NCI-H2029 treated with DMSO at 0.1 percent for 48 hours (cell line): ENCODE measurements at regions not wholly inside any gene's neighbourhood (a gene's known extent, or its start where the extent isn't known, plus 50 kb on each side); places are given as distances from the start of the nearest gene placed in this dataset.

ENCODE experiments used
- DNase-seq: peaks from one replicate; lab custom pipeline; 2025; lab: John Stamatoyannopoulos, UW

- no peak for DNase-seq
These were observed 120.3 kb upstream of the ADAMTS18 start for GRCh38 chr16:77555126-77555525.

DNA sequence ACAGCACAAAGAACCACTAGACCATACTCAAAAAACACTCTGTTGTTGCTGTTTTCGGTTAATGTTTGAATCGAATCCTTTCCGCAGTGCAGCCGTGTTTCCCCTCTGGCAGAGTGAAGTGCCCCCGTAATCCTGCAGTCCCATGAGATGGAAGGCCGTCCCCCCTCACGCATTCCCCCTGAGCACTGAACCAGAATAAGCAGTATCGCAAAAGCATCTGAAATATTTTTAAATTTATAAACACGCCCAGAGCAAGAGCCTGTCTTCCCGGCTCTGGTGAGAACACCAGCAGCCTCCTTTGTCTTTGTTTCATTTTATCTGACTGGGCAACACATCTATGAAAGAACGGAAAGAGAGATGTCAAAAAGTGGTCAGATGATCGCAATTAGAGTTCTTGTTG, 121.0 kb upstream of the ADAMTS18 start:
- no peak for DNase-seq

DNA sequence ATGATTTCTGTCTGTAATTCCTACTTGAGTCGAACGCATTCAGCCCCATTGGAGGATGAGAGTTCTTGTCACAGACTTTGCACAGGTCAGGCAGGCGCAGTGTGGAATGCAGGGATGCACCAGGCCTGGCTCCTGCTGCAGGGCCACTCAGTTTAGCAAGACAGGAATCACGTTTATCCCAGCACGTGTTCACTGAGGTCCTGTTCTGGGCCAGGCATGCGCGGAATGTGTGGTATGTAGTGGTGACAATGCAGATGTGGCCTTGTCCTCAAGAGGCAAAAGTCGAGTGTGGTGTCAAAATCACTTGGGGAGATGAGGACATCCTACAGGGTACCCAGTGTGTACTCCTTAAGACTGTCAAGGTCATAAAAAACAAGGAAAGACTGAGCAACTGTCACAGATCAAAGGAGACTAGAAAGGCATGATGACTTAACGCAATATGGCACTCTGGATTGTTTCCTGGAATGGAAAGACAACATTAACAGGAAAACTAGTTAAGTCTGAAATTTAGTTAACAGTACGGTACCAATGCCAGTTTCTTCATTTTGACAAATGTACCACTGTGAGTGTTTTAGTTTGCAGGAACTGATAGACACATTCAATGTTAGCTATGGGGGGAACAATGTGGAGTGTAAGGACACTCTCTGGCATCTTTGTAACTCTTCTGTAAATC, 121.5 kb upstream of the ADAMTS18 start:
- DNase-seq, result no peak

DNA sequence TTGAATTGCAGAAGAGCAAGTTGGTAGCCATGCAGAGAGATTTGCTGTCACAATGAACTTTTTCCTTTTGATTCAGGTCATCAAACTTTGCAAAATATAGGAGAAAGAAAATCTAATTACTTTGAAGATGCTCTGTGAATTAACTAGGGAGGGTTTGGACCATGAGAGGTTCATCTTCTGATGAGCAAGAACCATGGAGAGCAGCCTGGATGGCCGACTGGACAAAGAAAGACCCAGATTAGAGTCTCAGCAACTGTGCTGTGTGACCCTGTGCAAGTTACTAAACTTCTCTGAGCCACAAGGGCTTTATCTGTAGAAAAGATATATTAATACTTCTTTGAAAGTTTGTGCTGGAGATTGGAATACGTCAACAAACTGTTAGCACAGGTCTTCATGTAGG, 122.6 kb upstream of the ADAMTS18 start:
- no peak for DNase-seq

DNA sequence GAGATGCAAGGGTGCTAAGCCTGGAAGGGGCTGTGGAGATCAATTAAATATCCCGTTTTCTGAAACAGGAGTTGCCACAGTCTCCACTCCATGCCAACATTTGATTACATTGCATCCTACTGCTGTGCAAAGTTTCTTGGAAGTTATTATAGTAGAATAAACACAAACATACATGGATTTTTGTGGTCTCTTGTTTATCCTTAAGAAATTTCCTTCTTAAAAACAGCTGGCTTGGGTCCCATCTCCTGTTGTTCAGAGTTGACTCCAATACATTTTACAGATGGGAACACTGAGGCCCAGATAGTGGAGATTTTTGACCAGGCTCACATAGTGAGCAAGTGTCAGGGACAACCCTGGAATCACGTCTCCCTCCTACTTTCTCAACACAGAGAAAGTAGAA, 124.0 kb upstream of the ADAMTS18 start:
- DNase-seq, result no peak

DNA sequence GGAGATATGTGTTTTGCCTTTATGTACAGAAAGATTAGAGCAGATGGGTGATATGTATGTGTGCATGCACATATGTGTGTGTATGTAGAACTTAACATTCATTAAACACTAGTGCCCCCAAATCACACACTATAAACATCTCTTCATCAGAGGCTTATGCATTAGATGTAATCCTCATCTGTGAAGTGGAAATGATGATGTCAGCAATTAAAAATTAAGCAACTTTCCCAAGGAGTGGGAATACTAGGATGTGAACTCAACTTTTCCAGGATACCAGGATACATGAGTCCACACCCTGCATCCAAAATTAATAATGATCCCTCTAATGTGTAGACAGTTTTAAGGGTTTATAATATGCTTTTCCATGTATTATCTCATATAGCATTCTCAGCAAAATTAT, 127.7 kb upstream of the ADAMTS18 start:
- no peak for DNase-seq

GRCh38 chr16:77564791-77565390, 130.1 kb upstream of the ADAMTS18 start:
- no peak for DNase-seq

DNA sequence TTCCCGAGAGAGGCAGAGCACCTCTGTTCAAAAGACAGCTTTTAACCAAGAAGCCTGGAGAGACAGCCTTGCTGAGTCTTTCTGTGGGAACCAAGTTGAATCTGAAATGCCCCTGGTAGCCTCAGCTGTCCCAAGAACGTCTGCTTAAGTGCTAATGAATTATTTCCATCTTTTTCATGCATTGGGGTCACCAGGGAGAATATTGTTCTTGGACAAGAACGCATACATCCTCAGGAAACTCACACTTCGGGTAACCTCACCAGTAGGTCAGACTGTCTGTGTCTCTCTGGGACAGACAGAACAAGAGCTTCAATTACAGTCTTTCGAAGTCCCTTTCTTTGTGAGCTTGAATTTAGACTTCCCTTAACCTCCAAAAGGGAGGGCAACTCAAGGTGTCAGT, 134.6 kb upstream of the ADAMTS18 start:
- no peak for DNase-seq

DNA sequence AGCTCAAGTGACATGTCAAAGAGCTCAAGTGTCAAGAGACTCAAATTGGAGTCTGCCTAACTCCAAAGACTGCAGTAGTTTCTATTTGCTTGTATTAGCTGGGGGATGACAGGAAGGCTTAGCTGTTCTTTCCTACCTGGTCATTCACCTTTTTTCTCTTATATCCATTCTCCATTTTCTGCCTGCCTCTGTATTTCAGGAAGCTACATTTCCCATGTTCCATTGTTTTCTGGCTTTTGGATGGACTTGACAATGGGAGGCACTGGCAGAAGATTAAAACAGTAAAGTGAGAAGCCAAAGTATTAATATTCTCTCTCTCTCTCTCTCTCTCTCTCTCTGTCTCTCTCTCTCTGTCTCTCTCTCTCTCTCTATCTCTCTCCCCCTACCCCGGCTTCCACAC, 135.7 kb upstream of the ADAMTS18 start:
- no peak for DNase-seq

DNA sequence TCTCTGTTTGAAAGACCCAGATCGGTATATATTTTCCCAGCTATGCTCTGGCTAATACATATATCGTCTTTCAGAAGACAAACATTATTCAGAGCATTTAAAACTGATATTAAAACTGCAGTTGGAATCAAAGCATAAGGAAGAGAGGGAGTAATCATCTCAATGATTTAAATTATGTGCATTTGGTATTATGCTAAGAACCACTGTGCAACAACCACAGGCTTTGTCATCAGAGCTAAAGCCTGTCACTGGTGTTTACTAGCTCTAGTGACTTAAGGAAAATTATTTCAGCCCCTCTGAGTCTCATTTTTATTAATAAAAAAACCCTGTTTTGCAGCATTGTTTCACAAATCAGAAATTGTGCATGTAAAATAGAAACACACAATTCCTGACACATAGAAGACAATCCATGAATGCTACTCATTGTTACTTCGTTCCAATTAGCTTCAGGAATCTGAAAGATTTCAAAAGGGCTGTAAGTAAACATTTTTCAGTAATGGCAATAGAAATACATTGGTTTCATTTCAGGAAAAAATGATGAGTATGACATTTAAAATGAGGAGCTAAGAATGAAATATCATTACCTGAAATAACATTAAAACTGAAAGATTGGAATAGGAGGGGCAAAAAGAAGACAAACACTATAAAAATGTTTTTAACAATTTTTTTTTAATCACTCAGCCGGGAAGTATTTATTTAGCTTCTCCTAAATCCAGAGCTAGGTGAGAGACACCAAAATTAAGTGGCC, 136.5 kb upstream of the ADAMTS18 start:
- no peak for DNase-seq

DNA sequence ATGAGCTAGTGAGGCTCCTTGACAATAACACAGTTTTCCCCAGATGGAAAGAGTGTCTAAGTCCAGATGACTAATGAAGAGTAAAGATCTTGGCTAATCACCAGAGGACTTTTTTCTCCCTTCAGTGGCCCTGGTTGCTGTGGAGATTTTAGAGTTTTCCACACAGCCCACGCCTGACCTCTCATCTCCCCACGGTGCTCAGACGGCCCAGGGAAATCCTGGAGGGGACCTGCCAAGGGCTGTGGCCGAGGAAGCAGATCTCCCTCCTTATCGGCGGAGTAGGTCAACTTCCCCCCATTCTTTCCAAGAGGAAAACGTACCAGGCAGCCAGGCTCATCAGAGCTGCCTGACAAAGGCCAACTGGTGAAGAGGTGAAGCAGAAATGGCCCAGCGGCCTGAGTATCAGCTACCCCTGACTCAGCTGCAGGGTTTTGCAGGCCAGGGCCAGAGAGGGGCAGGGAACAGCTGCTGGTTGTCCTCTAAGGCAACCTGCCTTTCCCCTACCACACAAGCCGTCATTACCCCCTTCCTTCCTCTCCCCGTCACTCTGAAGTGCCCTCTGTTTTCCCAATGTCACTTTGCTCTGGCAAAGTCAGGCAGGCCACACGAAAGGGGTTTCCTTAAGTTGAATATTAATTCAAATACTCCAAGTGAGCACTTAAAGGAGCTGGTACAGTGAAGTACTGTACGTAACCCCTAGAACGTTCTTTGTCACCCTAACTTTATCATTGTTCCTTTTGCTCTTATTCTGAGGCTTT, 140.2 kb upstream of the ADAMTS18 start:
- no peak for DNase-seq

DNA sequence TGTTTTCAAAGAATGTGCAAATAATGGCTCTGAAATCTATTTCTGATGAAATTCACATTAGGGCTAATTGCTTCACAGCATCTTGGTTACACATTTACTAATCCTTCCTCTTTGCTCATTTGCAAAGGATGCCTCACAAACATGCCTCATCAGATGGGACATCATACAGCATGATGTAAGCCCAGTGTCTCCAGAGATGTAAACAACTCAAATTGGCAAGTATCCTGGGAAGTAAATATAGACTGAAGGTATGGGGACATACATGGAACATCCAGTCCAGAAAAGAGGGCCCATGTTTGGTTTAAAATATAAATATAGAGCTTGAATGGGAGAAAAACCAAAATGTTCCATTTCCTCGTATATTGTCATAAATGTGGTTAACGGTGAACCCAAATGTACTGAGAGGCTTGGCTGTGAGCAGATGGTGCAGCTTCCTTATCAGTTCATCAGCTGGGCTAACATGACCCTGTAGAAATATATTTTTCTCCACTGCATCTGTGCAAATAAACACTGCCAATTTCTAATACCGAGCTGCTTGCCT, 142.9 kb upstream of the NUDT7 start:
- no peak for DNase-seq

- no peak for DNase-seq
These were observed 140.6 kb upstream of the NUDT7 start for GRCh38 chr16:77581706-77582105.

GRCh38 chr16:77584205-77584859, 138.0 kb upstream of the NUDT7 start:
- DNase-seq, result peak; percentile 26

DNA sequence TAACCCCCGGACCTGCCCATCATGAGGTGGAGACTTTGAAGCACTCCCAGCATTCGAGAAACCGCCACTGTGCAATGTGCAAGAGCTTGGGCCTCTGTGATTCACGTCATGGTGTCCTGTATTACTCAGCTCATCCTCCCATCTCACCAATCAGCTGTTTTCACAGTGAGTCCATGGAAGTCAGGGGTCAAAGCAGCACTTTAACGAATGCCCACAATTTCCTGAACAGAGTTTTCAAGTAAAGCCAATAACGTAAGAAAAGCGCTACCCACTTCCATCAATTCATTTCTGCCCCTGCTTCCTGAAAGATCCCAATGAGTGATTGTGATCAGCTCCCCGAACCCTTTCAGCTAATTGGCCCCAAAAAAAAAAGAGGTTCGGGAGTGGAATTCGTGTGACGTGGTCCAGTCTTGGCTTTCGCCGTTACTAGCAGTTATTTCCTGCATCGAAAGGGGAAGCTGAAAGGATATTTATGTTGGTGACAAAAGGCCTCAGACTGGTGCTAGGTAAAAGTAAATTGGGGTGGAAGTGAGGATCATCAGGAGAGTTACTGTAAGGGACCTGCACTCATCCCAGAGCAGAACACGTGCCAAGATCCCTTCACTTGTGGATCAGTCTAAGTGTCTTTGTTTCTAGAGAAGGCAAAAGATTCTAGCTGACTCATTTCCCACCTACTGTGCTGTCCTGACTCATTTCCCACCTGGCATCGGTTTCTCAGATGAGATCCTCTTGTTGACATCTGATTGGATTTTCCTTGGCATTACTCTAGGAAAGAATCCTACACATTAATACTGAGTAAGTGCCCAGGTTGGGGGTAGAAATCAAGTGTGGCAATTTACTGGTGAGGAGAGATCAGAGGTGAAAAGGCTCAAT, 136.7 kb upstream of the NUDT7 start:
- DNase-seq, result no peak

DNA sequence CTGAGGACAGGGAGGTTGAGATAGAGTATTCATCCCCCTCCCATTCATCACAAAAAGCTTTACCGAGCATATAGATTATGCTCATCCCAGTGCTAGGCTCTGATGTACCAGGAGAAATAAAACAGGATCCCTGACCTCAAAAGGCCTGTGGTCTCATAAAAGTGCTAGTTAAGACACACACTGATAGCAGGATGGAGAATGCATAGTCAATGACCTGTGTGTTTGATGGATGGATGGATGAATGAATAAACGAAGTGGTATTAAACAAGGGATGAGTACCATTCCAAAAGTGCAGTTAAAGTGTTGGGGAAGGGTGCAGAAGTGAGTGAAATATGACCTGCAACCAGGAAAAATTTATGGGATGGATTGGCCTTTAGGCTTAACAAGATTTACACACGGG, 133.9 kb upstream of the NUDT7 start:
- no peak for DNase-seq

DNA sequence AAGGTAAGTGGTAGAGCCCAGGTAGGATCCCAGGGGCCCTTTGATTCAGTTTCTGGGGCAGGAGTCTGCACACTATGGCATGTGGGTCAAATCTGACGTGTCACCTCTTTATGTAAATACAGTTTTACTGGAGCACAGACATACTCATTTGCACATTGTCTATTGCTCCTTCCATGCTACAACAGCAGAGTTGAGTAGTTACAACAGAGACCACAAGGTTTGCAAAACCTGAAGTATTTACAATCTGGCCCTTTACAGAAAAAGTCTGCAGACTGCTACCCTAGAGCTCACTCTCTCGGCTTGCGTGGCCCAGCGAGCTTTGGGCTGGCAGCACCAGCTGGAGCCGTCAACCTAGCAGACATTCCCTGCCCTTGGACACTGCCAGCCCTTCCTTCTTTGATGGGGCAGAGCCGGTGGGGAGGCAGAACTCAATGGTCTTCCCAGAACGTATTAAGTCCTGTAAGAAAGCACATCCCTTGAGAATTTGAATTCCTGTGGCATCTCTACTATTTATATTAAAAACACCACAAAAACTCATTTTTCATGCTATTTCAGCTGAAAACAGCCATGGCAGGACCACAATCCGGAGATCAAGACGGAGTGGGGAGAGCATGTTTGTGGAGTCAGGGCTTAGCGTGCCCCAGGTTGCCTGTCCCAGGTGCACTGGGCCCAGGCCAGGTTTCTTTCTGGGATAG, 133.1 kb upstream of the NUDT7 start:
- DNase-seq, result no peak

DNA sequence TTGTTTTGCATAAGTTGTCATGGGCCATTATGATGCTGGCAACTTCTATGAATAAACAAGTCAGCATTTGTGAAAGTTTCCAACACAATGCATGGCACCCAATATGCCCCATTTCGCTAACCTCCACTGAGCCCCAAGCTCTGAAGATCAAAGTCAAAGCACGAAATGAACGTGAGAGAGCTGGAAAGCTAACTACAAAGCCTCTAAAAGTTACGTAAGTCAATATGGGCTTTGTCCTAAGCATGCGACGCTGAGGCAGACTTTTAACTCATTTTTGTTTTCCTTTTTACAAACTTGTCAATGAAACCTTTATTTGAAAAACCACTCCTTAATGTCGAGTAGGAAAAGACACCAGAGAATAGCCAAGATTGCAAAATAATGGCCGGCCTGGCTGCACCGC, 131.6 kb upstream of the NUDT7 start:
- DNase-seq, result no peak

DNA sequence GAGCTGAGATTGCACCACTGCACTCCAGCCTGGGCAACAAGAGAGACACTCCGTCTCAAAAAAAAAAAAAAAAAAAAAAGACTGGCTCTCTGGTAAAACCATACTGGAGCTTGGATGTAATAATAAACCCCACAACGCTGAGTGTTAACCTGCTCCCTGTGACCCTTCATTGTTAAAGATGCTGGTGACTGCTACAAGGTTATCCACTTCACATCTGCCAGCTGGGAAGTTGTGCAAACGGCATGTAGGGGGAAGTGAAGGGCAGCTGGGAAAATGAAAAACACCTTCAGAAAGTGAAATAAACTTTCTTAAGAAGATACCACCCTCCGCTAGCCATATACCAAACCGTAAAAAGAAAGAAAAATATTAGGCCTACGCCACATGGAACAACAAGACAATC, 131.0 kb upstream of the NUDT7 start:
- DNase-seq, result no peak

DNA sequence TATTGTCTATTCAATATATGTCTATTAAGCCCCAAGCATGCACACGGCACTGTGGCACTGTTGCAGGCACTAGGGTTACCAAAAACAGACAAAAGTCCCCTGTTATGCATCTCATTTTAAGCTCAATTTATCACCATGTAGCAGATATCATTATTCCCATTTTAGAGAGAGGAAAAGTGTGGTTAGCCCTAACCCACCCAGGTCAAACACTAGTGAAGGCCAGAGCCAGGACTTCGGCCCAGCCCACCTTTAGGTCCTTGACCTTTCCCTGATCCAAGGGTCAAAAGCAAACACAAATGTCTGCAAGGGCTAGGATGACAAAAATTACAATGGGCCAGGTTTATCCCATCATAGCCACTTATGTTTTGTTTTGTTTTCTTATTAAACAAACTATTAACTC, 130.3 kb upstream of the NUDT7 start:
- DNase-seq, result no peak
